ENCODE measurements at regions not wholly inside any gene's neighbourhood (a gene's known extent, or its start where the extent isn't known, plus 50 kb on each side); places are given as distances from the start of the nearest gene placed in this dataset.

DNA sequence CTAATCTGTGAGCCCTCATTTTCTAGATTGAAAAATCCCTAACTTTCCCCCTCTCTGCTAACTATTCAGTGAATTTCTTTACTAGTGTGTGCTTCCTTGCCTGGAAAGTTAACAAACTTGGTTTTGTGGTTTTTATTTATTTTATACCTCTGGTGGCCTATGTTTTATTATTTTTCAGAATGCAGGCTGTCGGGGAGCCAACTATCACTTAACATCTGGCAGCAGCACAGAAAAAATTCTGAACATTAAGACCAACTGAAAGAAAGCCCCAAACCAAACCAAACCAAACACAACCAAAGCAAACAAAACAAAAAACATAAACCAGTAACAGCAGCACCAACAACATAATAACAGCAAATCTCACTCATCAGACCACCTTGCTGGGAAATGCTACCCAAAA lies 109.0 kb upstream of the KL start:
- ATAC-seq (ENCODE audit: low FRiP score), result no peak

DNA sequence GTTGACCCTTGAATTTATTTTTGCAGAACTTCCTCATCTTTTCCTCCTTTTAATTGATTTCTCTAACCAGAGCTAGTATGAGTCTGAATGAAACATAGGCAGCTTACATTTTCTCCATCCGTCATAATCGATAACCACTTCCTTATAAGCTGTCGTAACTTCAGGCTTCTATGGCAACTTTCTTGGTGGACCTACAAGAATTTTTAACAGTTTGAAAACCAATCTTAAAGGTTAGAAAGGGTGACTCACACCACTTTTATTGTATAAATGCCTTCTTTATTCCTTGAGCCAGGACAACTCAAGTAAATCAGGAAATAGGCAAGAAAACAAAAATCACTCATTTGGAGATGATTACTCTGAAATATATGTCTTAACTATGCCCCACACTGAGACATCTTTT lies 105.7 kb upstream of the KL start:
- TF ChIP-seq, protein P1, sequence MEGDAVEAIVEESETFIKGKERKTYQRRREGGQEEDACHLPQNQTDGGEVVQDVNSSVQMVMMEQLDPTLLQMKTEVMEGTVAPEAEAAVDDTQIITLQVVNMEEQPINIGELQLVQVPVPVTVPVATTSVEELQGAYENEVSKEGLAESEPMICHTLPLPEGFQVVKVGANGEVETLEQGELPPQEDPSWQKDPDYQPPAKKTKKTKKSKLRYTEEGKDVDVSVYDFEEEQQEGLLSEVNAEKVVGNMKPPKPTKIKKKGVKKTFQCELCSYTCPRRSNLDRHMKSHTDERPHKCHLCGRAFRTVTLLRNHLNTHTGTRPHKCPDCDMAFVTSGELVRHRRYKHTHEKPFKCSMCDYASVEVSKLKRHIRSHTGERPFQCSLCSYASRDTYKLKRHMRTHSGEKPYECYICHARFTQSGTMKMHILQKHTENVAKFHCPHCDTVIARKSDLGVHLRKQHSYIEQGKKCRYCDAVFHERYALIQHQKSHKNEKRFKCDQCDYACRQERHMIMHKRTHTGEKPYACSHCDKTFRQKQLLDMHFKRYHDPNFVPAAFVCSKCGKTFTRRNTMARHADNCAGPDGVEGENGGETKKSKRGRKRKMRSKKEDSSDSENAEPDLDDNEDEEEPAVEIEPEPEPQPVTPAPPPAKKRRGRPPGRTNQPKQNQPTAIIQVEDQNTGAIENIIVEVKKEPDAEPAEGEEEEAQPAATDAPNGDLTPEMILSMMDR (IDR thresholded peaks at IDR 0.05), result no peak
- DNase-seq (ENCODE audit: low spot score), result no peak
- ATAC-seq (ENCODE audit: low FRiP score), result no peak

More for the DNA sequence above, 109.0 kb upstream of the KL start:
- TF ChIP-seq, protein P1 (IDR thresholded peaks at IDR 0.05), result no peak
- DNase-seq (ENCODE audit: low spot score), result no peak

DNA sequence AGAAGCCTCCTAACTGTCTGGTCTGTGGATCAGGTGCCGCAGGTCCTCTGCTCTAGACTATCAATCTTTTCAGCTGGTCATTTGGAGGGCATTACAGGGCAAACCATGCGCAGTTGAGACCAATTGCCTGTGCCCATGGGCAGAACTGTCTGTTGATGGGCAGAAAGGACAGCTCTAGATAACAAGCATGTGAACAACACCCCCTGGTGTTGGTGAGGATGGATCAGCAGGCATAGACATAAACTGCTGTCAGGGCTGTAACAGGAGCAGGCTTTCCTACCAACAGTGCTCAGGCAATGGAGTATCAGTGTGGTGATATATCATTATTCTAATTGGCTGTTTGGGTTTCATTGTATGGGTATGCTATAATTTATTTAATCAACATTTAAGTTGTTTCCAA lies 104.7 kb upstream of the KL start:
- ATAC-seq (ENCODE audit: low FRiP score) (no peak), DNase-seq (ENCODE audit: low spot score) (no peak)
- TF ChIP-seq, protein P1 (IDR thresholded peaks at IDR 0.05), result no peak

DNA sequence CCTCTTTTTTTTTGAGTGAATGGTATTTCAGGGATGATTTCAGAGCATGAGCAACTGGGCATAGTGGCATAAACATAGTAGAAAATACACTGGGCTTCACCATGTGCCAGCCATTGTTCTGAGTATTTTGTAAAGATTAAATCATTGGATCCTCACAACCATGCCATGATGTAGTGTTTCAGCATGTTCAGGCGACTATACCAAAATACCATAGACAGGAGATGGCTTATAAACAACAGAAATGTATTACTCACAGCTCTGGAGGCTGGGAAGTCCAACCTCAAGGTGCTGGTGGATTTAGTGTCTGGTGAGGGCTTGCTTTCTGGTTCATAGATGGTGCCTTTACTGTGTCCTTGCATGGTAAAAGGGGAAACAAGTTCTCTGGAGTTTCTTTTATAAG lies 101.5 kb upstream of the KL start:
- TF ChIP-seq, protein P1 (IDR thresholded peaks at IDR 0.05), result no peak
- ATAC-seq (ENCODE audit: low FRiP score) (no peak), DNase-seq (ENCODE audit: low spot score) (no peak)

DNA sequence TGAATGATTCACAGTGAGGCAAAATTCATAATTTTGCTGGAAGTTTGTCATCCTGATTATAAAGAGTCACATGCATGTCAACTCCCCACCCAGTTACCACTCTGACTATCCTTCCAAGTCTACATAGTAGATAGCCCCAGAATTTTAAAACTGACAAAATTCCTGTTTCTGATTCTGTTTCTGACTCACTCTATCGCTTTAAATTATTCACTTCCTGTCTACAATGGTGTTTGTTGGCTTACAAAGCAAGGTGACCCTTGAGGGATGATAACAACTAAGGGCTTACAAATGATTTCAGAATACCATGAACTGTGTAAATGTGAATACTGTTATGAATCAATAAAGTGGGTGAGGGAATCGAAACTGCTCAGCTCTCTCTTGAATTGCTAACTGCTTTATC lies 98.7 kb upstream of the KL start:
- TF ChIP-seq, protein P1 (IDR thresholded peaks at IDR 0.05), result no peak
- DNase-seq (ENCODE audit: low spot score) (no peak), ATAC-seq (ENCODE audit: low FRiP score) (no peak)

DNA sequence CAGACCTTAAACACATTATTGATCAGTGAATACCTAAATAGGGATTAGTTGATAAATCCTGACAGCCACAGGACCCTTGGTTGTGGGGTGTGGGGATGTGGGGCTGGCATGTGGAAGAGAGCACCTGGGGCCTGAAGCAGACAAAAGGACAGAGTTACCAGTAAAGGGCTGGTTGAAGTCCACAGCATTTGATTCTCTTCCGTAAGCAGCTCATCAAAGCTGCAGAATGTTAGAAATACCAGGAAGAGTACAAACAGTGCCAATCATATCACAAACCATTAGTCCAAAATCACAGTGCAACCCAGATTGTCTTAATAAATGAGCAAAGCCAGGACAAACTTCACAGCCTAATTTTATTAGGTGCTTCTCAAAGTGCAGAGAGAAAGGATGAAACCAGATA lies 92.5 kb upstream of the KL start:
- ATAC-seq (ENCODE audit: low FRiP score), result no peak
- TF ChIP-seq, protein P1 (IDR thresholded peaks at IDR 0.05), result no peak
- DNase-seq (ENCODE audit: low spot score), result no peak

DNA sequence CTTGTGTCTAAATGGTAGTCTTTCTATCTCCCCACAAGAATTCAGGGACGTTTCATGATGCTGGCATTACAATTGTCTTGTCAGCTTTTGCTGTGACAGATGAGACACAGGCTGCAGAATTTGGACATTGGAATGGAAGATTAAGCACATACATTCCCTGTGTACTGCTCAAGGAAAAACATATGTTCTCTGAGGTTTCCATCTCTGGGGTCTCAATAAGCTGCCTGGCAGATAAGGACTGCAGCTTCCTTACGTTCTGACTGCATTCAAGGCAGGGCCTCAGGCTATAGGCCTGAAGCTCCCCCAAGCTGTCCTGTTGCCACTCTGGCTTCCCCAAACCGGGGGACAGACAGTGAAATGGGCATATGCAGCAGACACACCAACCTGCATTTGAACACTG lies 91.3 kb upstream of the KL start:
- DNase-seq (ENCODE audit: low spot score) (no peak), ATAC-seq (ENCODE audit: low FRiP score) (no peak)
- TF ChIP-seq, protein P1 (IDR thresholded peaks at IDR 0.05), result no peak

Data from omental fat pad (tissue), 3 donors.